GM18520 (cell line): ENCODE measurements at regions not wholly inside any gene's neighbourhood (a gene's known extent, or its start where the extent isn't known, plus 50 kb on each side); places are given as distances from the start of the nearest gene placed in this dataset.

Experiments used
- ATAC-seq: cut with Tn5 transposase; IDR thresholded peaks from one replicate; pipeline ENCODE4 v1.9.1; 2021; ENCODE audit not compliant: unreplicated experiment

DNA sequence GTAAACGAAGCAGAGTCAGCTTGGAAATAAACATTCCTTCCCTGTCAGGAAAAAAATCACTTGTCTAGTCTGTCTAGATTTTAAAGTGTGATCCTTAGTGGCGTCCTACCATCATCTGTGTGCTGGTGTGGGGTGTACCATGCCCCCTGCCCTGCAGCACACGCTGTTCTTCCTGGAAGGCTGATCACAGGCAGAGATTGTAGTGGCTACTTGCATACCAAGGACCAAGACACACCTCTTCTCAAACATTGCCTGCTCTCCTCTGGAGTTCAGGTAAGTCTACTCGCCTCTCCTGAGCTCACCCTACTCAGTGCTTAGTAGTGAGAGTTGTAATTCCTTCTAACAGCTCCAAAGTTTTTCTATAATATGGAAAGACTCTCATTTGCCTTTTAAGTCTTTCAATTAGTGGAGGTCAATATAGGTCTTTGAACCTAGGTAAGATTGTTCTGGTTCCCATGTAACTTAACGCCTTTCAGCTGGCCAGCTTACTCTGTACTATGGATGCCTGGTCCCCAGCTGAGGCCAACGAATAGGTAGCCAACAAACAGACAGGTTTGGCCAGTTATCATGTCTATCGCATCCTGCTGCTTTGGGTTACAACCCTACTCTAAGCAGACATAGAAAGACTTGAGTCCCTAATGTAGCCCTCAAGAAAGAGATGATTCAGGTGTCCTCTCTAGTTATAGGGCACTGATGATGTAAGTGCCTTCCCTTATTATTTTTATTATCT, 55.4 kb downstream of the XCL1 start:
- no peak for ATAC-seq

DNA sequence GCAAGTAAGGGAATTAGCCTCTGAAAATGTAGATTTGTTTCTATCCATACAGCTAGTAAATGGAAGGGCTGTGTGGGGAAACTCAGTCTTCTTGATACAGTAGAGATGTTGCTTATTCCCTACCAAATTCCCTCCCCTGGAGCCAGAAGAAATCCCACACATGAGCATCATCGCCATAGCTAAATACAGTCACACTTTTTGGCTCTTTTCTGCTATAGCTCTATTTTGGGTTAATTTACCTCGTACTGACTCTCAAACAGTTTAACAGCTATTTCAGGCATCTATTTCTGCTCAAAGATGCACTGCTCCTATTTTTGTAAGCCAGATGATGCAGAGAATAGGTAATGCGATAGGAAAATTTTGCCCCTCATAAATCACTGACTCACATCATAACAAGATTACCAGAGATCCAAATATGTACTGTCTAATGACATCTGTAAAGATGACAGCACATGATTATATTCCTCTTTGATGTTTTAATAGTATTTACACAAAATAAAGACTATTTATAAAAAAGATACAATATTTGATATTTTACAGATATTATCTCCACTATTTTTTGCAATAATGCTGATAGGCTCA, 58.6 kb downstream of the XCL1 start:
- ATAC-seq: no peak

DNA sequence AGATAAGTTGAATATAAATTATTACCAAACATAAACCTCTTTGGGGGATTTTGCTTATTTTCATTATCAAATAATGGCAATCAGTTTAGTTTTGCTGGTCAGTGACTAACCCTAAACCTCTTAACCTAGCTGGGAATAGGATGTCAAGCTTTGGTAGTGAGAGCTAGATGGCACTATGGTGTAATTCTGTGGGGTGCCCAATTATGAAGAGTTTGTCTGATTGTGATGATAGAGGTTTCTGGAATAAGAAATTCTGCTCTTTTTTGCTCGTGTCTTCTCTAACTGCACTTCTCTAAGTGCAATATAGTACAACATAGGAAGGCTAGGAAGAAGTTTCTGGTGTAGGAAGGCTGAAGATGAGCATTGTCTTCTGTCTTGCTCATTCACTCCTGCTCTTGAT, 59.8 kb downstream of the XCL1 start:
- ATAC-seq: no peak

DNA sequence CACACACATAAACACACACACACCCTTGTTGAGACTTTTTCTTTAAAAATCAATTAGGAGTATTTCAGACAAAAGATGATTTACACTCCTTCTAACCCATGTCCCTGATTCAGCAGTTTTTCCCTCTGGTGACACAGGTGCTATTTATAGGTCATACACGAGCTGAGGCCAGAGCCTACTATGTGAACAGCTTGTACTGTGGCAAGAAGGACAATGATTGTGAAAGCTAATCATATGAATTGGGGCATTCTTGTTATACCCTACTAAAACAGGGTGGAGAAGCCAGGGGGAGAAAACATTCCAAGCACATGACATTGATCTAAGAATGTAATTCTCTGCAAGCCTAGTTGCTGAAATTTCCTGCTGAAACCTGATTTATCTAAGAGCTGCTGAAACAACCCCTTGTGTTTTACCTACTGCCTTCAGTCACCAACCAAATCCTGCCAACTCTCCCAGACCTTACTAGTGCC, 60.3 kb downstream of the XCL1 start:
- ATAC-seq: no peak

DNA sequence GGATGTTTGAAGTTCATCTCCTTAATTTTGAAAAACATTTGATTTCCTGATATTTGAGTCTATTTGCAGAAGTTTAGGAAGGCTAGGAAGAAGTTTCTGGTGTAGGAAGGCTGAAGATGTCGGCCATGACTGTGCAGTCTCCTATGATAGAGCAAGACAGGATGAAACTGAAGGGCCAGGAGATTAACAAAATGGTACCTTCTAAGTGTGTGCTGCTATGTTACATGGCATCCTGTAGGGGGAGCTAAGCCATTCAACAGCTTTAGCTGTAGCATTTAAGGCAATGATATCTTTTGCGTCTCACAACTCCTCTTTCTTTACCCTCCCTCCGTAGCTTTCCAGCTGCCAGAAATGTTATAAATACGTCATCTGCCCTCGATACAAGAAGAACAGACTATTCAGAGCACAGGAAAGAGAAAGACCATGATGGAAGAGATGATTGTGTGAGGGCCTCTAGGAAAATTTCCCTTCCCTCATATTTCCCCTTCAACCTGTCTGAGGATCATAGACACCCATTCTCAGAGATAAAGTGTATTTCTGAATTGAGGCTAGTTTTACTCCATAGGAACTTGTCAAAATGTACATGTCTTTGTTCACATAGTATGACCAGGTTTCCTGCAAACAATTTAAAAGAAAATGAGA, 61.1 kb downstream of the XCL1 start:
- peak; percentile 37 for ATAC-seq

DNA sequence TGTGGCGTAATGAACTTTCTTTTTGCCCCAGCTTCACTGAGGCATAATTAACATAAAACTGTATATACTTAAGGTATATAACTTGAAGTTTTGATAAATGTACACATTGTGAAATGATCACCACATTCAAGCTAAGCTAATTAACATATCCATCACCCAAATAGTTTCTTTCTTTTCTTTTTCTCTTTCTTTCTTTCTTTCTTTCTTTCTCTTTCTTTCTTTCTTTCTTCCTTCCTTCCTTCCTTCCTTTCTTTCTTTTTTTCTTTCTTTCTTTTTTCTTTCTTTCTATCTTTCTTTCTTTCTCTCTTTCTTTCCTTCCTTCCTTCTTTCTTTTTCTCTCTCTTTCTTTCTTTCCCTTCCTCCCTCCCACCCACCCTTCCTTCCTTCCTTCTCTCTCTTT, 62.5 kb downstream of the XCL1 start:
- ATAC-seq: no peak

DNA sequence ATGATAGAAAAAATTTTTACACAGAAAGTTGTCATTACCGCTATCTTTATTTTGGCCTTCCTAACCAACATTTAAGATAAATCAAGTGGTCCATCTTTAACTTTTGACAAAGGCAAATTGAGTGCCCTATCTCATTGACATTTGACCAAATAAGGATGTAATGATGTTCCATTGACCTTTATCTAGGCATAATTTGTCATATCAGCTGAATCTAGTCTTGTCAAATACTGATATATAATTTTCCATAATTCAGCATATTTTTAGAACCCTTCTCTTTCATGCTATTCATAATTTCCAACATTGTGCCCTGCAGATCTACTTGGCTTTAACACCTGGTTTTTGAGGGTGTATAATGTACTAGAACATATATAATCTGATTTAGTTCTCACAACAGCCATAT, 63.8 kb downstream of the XCL1 start:
- ATAC-seq: no peak

DNA sequence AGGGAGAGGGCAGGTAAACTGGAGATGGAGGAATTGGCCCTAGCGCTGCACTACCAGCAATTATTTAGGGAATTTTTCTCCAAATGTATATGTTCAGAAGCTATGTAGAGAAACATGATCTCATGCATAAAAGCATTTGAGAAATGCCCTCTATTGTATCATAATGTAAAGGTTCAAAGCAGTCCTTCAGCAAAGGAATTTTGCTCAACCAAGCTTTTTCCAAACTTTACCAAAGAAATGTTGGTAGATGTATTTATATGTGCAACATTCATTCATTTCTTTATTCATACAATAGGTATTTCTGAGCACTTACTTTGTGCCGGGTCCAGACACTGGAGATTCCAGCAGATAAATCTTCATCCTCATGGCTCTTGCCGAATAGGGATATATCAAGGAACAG, 64.4 kb downstream of the XCL1 start:
- no peak for ATAC-seq

DNA sequence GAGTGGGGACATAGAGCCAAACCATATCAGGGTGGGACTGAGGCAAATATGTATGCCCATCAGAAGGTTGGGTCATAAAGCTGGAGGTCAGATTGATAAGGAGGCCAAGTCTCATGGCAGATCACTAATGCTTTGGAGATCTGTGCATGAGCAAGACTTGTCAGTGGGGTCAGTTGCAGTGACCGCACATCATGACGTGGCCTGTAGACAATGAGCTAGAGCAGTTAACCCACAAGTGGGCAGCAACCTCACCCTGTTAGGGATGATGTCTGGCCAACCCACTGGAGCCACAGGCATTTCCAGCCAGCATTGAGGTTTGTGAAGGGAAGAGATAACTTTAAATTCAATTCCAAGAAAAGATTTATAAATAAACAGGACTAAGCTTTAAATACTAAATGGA, 66.7 kb downstream of the XCL1 start:
- ATAC-seq: no peak
